Transverse colon (tissue), 4 donors: ENCODE measurements at regions not wholly inside any gene's neighbourhood (a gene's known extent, or its start where the extent isn't known, plus 50 kb on each side); places are given as distances from the start of the nearest gene placed in this dataset.

Source experiments
- DNase-seq: peaks from one replicate; pipeline ENCODE4 v3.0.0-alpha.2; 2019
- H3K27ac ChIP-seq, 4 donors: fragments of 200-600 bp; sonication (generic); 2 replicates each; pipeline ENCODE4 v1.5.1; 2016 to 2018; ENCODE audit warnings: inconsistent platforms in 4 of 4
- H3K27me3 ChIP-seq: fragments of 200-600 bp; sonication (generic); 2 replicates; pipeline ENCODE4 v1.5.1; 2017; ENCODE audit warnings: inconsistent platforms
- H3K36me3 ChIP-seq, 4 donors: fragments of 200-600 bp; sonication (generic); 2 replicates each; pipeline ENCODE4 v1.5.1; 2017 to 2019; ENCODE audit warnings: inconsistent platforms in 4 of 4
- H3K4me1 ChIP-seq, 4 donors: fragments of 200-600 bp; sonication (generic); 2 replicates each; pipeline ENCODE4 v1.5.1; 2017 to 2020; ENCODE audit warnings: inconsistent platforms in 4 of 4
- H3K4me3 ChIP-seq, 4 donors: fragments of 200-600 bp; sonication (generic); 1 replicate in 1 of 4; 2 replicates in 3 of 4; pipeline versions ENCODE4 v1.5.1 to v1.6.1; 2017 to 2019; ENCODE audit warnings: inconsistent platforms in 4 of 4
- H3K9me3 ChIP-seq, 2 donors: fragments of 200-600 bp; sonication (generic); 2 replicates each; pipeline ENCODE4 v1.5.1; 2017 to 2019; ENCODE audit warnings: inconsistent platforms in 2 of 2
- EP300 ChIP-seq: sonication (generic); formaldehyde crosslinking; IDR thresholded peaks from one replicate; pipeline ENCODE4 v1.6.1; 2017; ENCODE audit warnings: antibody characterized with exemption, low read depth
- POLR2A ChIP-seq: fragments of 450-650 bp; IDR thresholded peaks from one replicate; pipeline ENCODE4 v1.6.1; 2016; ENCODE audit warnings: antibody characterized with exemption, mild to moderate bottlenecking, moderate library complexity
- POLR2AphosphoS5 ChIP-seq, 3 donors: sonication (generic); formaldehyde crosslinking; IDR thresholded peaks; one replicate each; pipeline ENCODE4 v1.6.1; 2016; ENCODE audit warnings: antibody characterized with exemption in 3 of 3
- WGBS, 2 donors: methylation state at CpG; one replicate each; pipeline ENCODE4 v1.1.5; 2018; ENCODE audit warnings: low coverage in 1 of 2; 5-methylcytosine and 5-hydroxymethylcytosine counted together
- in situ Hi-C, 4 donors: fragments of 200-750 bp; cut with MboI; loops; one replicate each; pipeline versions ENCODE4 v1.15.0 to v1.15.1; 2017; ENCODE audit warnings: low sequenced_read_pairs in 3 of 4, low pct_ligation_motif_present in 1 of 4, low pct_unique_long_range_greater_than_20kb in 1 of 4
- intact Hi-C: fragments of 100-400 bp; cut with DNase I; formaldehyde crosslinking; loops from one replicate; pipeline ENCODE4 v1.15.1; 2023; ENCODE audit warnings: low total_unique reads
- TF ChIP-seq, protein P1 (sequence below), 5 experiments: fragments of 200-600 bp in 3 of 5; fragments of 450-650 bp in 2 of 5; sonication (generic) in 3 of 5; IDR thresholded peaks; 1 replicate in 2 of 5; 2 replicates in 3 of 5; pipeline ENCODE4 v1.5.1; 2016 to 2017; ENCODE audit warnings: antibody characterized with exemption in 5 of 5, inconsistent platforms in 3 of 5, mild to moderate bottlenecking in 2 of 5, moderate library complexity in 1 of 5

DNA sequence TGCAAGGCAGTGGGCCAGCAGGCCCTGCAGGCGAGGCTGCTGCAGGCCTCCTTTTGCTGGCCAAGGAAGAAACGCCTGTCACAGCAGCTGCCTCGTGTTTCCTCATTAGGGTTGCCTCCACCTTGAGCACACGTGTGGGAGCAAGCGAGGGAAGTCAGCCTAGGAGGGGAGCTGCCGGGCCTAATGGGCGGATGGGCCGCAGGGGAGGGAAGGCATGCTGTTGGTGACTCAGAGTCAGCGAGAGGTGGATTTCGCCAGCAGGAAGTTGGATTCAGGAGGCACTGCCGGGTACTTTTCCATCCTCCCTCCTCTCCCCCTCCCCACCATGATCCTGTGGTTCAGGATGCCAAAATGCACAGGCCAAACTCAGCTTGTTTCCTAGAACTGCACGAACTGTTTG is 498.7 kb downstream of the METTL15 start:
- no peaks in the 10 kb centered on the region for H3K4me1 ChIP-seq
- TF ChIP-seq EP300 (no peak), POLR2A (no peak)
- WGBS, 2 donors: 74% methylated on average over 11 of the region's 12 CpGs; no CpG with 5 or more reads in 1 of the 2 donors
- H3K27ac ChIP-seq: no peak overlapping the region
- in situ Hi-C loops (no loop called here), intact Hi-C loops (no loop called here)
- no peak overlapping the region for H3K4me3 ChIP-seq
- no peak for DNase-seq
- no peaks in the 10 kb centered on the region for H3K9me3 ChIP-seq
- no peaks in the 10 kb centered on the region for H3K27me3 ChIP-seq
- H3K36me3 ChIP-seq: no peaks in the 10 kb centered on the region

DNA sequence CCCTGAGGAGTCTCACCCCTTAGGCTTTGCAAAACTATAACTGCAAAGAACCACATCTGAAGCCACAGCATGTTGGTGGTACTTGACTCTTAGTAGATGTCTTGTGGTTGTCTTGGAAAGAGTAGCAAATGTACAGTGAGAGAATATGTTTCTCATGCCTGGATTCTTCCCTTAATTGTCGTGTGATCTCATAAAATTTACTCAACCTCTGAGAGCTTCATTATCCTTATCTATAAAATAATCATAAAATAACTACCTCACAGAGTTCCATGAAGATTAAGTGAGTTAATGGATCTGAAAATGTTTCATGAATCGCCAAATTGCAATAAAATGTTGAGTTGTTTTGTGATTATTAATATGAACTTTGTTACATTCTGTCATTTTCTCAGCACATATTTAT is 491.5 kb downstream of the METTL15 start:
- WGBS, 2 donors: 60 to 74% methylated on average over 2 of the region's 2 CpGs
- Histone ChIP-seq H3K27ac (no peak overlapping the region), H3K4me3 (no peak overlapping the region), H3K4me1 (no peaks in the 10 kb centered on the region), H3K9me3 (no peaks in the 10 kb centered on the region), H3K36me3 (no peaks in the 10 kb centered on the region), H3K27me3 (no peaks in the 10 kb centered on the region)
- intact Hi-C loops: no loop called here
- no peak for TF ChIP-seq POLR2AphosphoS5 (IDR thresholded peaks at IDR 0.05)
- TF ChIP-seq EP300: no peak
- TF ChIP-seq POLR2A: no peak
- TF ChIP-seq, protein P1, sequence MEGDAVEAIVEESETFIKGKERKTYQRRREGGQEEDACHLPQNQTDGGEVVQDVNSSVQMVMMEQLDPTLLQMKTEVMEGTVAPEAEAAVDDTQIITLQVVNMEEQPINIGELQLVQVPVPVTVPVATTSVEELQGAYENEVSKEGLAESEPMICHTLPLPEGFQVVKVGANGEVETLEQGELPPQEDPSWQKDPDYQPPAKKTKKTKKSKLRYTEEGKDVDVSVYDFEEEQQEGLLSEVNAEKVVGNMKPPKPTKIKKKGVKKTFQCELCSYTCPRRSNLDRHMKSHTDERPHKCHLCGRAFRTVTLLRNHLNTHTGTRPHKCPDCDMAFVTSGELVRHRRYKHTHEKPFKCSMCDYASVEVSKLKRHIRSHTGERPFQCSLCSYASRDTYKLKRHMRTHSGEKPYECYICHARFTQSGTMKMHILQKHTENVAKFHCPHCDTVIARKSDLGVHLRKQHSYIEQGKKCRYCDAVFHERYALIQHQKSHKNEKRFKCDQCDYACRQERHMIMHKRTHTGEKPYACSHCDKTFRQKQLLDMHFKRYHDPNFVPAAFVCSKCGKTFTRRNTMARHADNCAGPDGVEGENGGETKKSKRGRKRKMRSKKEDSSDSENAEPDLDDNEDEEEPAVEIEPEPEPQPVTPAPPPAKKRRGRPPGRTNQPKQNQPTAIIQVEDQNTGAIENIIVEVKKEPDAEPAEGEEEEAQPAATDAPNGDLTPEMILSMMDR (IDR thresholded peaks at IDR 0.05): no peak
- DNase-seq: no peak
- in situ Hi-C loops: no loop called here

DNA sequence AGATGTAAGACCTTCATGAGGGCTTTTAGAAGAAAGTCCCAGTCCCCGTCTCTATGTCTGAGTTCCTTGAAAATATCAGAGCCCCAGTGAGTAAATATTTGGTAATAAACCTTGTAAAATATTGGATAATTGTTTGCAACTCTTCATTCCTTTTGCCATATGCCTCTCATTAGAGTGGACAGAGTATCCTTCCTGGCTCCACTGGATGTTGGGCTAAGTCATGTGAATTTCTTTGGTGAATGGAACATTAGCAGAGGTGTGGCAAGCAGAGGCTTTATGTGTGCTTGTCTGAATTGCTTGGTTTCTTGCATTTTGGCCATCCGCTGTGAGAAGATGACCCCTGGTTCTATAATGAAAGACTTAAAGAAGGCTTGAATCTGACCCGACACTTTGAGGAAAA is 490.3 kb downstream of the METTL15 start:
- Histone ChIP-seq H3K27ac (no peak overlapping the region), H3K9me3 (no peaks in the 10 kb centered on the region), H3K27me3 (no peaks in the 10 kb centered on the region), H3K36me3 (no peaks in the 10 kb centered on the region), H3K4me3 (no peak overlapping the region), H3K4me1 (no peaks in the 10 kb centered on the region)
- WGBS, 2 donors: 87 to 88% methylated on average over 3 of the region's 3 CpGs
- no peak for DNase-seq
- intact Hi-C loops (no loop called here), in situ Hi-C loops (no loop called here)
- no peak for TF ChIP-seq POLR2AphosphoS5 (IDR thresholded peaks at IDR 0.05)
- TF ChIP-seq, protein P1 (IDR thresholded peaks at IDR 0.05): no peak
- TF ChIP-seq EP300: no peak
- TF ChIP-seq POLR2A: no peak

DNA sequence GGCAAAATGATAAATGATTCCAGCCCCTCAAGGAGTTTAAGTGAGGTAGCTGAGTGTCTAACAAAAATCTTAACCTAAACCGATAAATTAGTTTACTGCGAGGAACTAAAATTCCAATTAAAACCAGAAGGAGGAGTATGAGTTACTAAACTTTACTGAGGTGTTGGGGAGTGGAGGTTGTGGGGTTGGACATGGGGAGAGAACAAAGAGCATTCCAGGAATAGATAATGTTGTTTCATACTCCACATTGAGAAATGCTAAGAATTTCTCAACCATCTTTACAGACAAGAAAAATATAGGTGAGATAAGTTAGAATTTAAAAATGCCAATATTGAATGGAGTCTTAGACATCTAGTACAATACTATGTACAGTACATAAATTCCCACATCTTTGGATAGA is 488.6 kb downstream of the METTL15 start:
- WGBS, 2 donors: 90 to 100% methylated on average over 2 of the region's 2 CpGs
- Histone ChIP-seq H3K4me1 (no peaks in the 10 kb centered on the region), H3K4me3 (no peak overlapping the region), H3K9me3 (no peaks in the 10 kb centered on the region), H3K36me3 (no peaks in the 10 kb centered on the region), H3K27me3 (no peaks in the 10 kb centered on the region), H3K27ac (no peak overlapping the region)
- DNase-seq: no peak
- TF ChIP-seq POLR2AphosphoS5 (IDR thresholded peaks at IDR 0.05) (no peak), EP300 (no peak), POLR2A (no peak)
- TF ChIP-seq, protein P1 (IDR thresholded peaks at IDR 0.05): no peak
- intact Hi-C loops: no loop called here
- in situ Hi-C loops: no loop called here

DNA sequence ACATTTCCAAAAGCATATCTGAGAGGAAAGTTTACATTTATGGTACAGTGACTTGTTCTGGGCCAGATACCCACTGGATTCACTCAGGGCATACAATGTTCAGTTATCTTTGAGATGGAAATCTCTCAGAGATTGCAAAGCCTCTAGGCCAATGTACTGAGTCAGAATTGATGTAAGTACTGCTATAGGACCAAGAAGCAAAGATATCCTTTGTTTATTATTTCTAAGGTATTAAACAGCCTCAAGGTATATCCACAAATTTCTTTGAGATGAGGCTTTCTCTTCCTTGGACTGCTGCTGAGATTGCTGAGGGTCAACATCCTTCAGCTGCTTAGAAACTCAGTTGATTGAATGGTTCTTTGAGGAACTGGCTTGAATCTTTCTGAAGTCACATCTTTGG is 484.0 kb downstream of the METTL15 start:
- in situ Hi-C loops: no loop called here
- H3K27me3 ChIP-seq: no peaks in the 10 kb centered on the region
- no peaks in the 10 kb centered on the region for H3K36me3 ChIP-seq
- H3K4me3 ChIP-seq: no peak overlapping the region
- no peaks in the 10 kb centered on the region for H3K9me3 ChIP-seq
- TF ChIP-seq, protein P1 (IDR thresholded peaks at IDR 0.05): no peak
- TF ChIP-seq EP300 (no peak), POLR2A (no peak), POLR2AphosphoS5 (IDR thresholded peaks at IDR 0.05) (no peak)
- intact Hi-C loops: no loop called here
- H3K4me1 ChIP-seq: no peaks in the 10 kb centered on the region
- no peak for DNase-seq
- no peak overlapping the region for H3K27ac ChIP-seq
